WTC11 (cell line): ENCODE measurements at regions not wholly inside any gene's neighbourhood (a gene's known extent, or its start where the extent isn't known, plus 50 kb on each side); places are given as distances from the start of the nearest gene placed in this dataset.

Source experiments
- ATAC-seq: fragments of 200-7000 bp; cut with Tn5 transposase; 2 replicates; pipeline ENCODE4 v1.10.0; 2021; ENCODE audit warnings: mild to moderate bottlenecking, moderate library complexity
- CTCF ChIA-PET: fragments of 300-600 bp; sonication (Branson Sonifier 250); formaldehyde crosslinking; loops from one replicate; lab custom pipeline; 2021; ENCODE audit warnings: antibody characterized with exemption; lab: Charles Lee
- POLR2A ChIA-PET: fragments of 350-600 bp; sonication (Branson Sonifier 250); formaldehyde crosslinking; loops from one replicate; lab custom pipeline; 2021; ENCODE audit warnings: antibody characterized with exemption; lab: Charles Lee
- DNase-seq: peaks from one replicate; pipeline ENCODE4 v3.0.0; 2021; ENCODE audit warnings: low spot score
- H3K27ac Mint-ChIP-seq: 2 replicates; pipeline ENCODE4 v1.8.0; 2021; ENCODE audit warnings: mixed read lengths
- H3K27me3 Mint-ChIP-seq: 2 replicates; pipeline ENCODE4 v1.8.0; 2021; ENCODE audit warnings: low read depth, mild to moderate bottlenecking, moderate library complexity, mixed read lengths
- H3K36me3 Mint-ChIP-seq: 2 replicates; pipeline ENCODE4 v1.8.0; 2021; ENCODE audit warnings: mixed read lengths
- H3K4me1 Mint-ChIP-seq: 2 replicates; pipeline ENCODE4 v1.8.0; 2022; ENCODE audit warnings: mixed read lengths
- H3K4me3 Mint-ChIP-seq: 2 replicates; pipeline ENCODE4 v1.8.0; 2021; ENCODE audit warnings: mild to moderate bottlenecking, moderate library complexity, mixed read lengths
- H3K9me3 Mint-ChIP-seq: 2 replicates; pipeline ENCODE4 v1.8.0; 2021; ENCODE audit warnings: mixed read lengths
- ARID4B ChIP-seq: sonication (generic); formaldehyde crosslinking; IDR thresholded peaks from 2 replicates; pipeline ENCODE4 v1.8.0; 2023; ENCODE audit warnings: missing genetic modification reagents, mild to moderate bottlenecking, borderline replicate concordance
- ATF6 ChIP-seq: sonication (generic); formaldehyde crosslinking; IDR thresholded peaks from 2 replicates; pipeline ENCODE4 v1.8.1; 2023; ENCODE audit warnings: mild to moderate bottlenecking, missing genetic modification reagents
- CDX4 ChIP-seq: fragments of 250-450 bp; sonication (Bioruptor Pico); IDR thresholded peaks from 2 replicates; pipeline ENCODE4 v1.9.0; 2021; ENCODE audit warnings: moderate library complexity, mild to moderate bottlenecking, inconsistent platforms, borderline replicate concordance
- CTCF ChIP-seq: fragments of 200-600 bp; IDR thresholded peaks from 2 replicates; pipeline ENCODE4 v1.8.0; 2022; ENCODE audit warnings: antibody characterized with exemption
- ERG ChIP-seq: fragments of 250-450 bp; sonication (Bioruptor Pico); IDR thresholded peaks from 2 replicates; pipeline ENCODE4 v1.8.0; 2021; ENCODE audit warnings: mild to moderate bottlenecking
- ETV6 ChIP-seq: sonication (generic); formaldehyde crosslinking; IDR thresholded peaks from 2 replicates; pipeline ENCODE4 v1.8.1; 2022; ENCODE audit warnings: mild to moderate bottlenecking, missing genetic modification reagents
- PRRX2 ChIP-seq: fragments of 250-450 bp; sonication (Bioruptor Pico); IDR thresholded peaks from 2 replicates; pipeline ENCODE4 v1.8.0; 2021; ENCODE audit warnings: mild to moderate bottlenecking
- SMAD4 ChIP-seq: sonication (generic); formaldehyde crosslinking; IDR thresholded peaks from 2 replicates; pipeline ENCODE4 v1.8.0; 2022; ENCODE audit warnings: mild to moderate bottlenecking, missing genetic modification reagents
- ZMAT4 ChIP-seq: fragments of 250-450 bp; sonication (Bioruptor Pico); IDR thresholded peaks from 2 replicates; pipeline ENCODE4 v1.9.0; 2021; ENCODE audit warnings: mild to moderate bottlenecking
- ZNF138 ChIP-seq: sonication (generic); formaldehyde crosslinking; conservative IDR thresholded peaks from 2 replicates; pipeline ENCODE4 v1.8.1; 2022; ENCODE audit warnings: mild to moderate bottlenecking, moderate library complexity, missing genetic modification reagents
- ZNF396 ChIP-seq: fragments of 250-450 bp; sonication (Bioruptor Pico); IDR thresholded peaks from 2 replicates; pipeline ENCODE4 v1.8.0; 2021; ENCODE audit warnings: mild to moderate bottlenecking, moderate library complexity, borderline replicate concordance
- ZNF425 ChIP-seq: fragments of 250-450 bp; sonication (Bioruptor Pico); conservative IDR thresholded peaks from 2 replicates; pipeline ENCODE4 v1.9.0; 2021; ENCODE audit warnings: mild to moderate bottlenecking
- ZNF512 ChIP-seq: sonication (generic); formaldehyde crosslinking; IDR thresholded peaks from 2 replicates; pipeline ENCODE4 v1.8.1; 2022; ENCODE audit warnings: missing genetic modification reagents, borderline replicate concordance
- ZNF671 ChIP-seq: fragments of 250-450 bp; sonication (Bioruptor Pico); IDR thresholded peaks from 2 replicates; pipeline ENCODE4 v1.8.0; 2021; ENCODE audit warnings: mild to moderate bottlenecking

- TF ChIP-seq ZMAT4 (CRISPR knock-in tag): no peak
- TF ChIP-seq ZNF138 (CRISPR knock-in tag): no peak
- no peak for TF ChIP-seq CDX4
Measured at GRCh38 chr10:78436222-78436573, 402.5 kb downstream of the RPS24 start (continued).

- no peak for DNase-seq
- ChIA-PET POLR2A (no interaction called here), CTCF (interaction anchor here (0.8 to 1.1 kb wide), 2 partner anchors 13 to 389 kb away, joined by 3 read pairs; no protein-coding TSS in a partner anchor)
- Mint-ChIP-seq H3K9me3 (no peaks in the 10 kb centered on the region), H3K4me1 (peaks cover 14% of the 10 kb centered on the region), H3K4me3 (no peak overlapping the region), H3K27ac (no peak overlapping the region; the same call in 1 of the 2 replicates), H3K36me3 (no peaks in the 10 kb centered on the region), H3K27me3 (no peaks in the 10 kb centered on the region; the same call in 1 of the 2 replicates)
- TF ChIP-seq ZNF512 (no peak), CTCF (no peak), ARID4B (CRISPR knock-in tag) (no peak), PRRX2 (CRISPR knock-in tag) (no peak)
- no peak for ATAC-seq
Measured at GRCh38 chr10:78436706-78437406, 403.2 kb downstream of the RPS24 start.

- CTCF ChIA-PET: interaction anchor here (0.5 to 1.1 kb wide), 3 partner anchors 13 to 390 kb away, joined by 3 read pairs; no protein-coding TSS in a partner anchor
- POLR2A ChIA-PET: no interaction called here
- H3K27ac Mint-ChIP-seq: no peak overlapping the region
Measured at GRCh38 chr10:78437407-78437768, 403.7 kb downstream of the RPS24 start.

More at GRCh38 chr10:78437407-78437768, 403.7 kb downstream of the RPS24 start:
- Mint-ChIP-seq H3K36me3 (no peaks in the 10 kb centered on the region), H3K4me3 (no peak overlapping the region), H3K4me1 (peaks cover 14% of the 10 kb centered on the region), H3K27me3 (no peaks in the 10 kb centered on the region; the same call in 1 of the 2 replicates), H3K9me3 (no peaks in the 10 kb centered on the region)
- ATAC-seq (no peak), DNase-seq (no peak)
- TF ChIP-seq ZNF425 (CRISPR knock-in tag) (no peak), ETV6 (CRISPR knock-in tag) (no peak), ZNF396 (CRISPR knock-in tag) (no peak), SMAD4 (no peak), ERG (CRISPR knock-in tag) (no peak), ATF6 (CRISPR knock-in tag) (no peak), ZNF671 (CRISPR knock-in tag) (no peak)
